ENCODE measurements at regions not wholly inside any gene's neighbourhood (a gene's known extent, or its start where the extent isn't known, plus 50 kb on each side); places are given as distances from the start of the nearest gene placed in this dataset.

- DNase-seq, result no peak
These were observed 997.6 kb downstream of the DIAPH3 start for GRCh38 chr13:59166174-59166573.

- no peak for DNase-seq
These were observed 991.7 kb downstream of the DIAPH3 start for GRCh38 chr13:59172076-59172475.

GRCh38 chr13:59176775-59177174 is 987.0 kb downstream of the DIAPH3 start:
- no peak for DNase-seq

GRCh38 chr13:59178344-59178743 is 985.4 kb downstream of the DIAPH3 start:
- DNase-seq, result no peak

- no peak for DNase-seq
These were observed 981.5 kb downstream of the DIAPH3 start for GRCh38 chr13:59182241-59182640.

GRCh38 chr13:59197397-59197796 is 966.3 kb downstream of the DIAPH3 start:
- DNase-seq, result no peak

GRCh38 chr13:59201841-59202240 is 961.9 kb downstream of the DIAPH3 start:
- DNase-seq, result no peak

GRCh38 chr13:59203855-59204254 is 959.9 kb downstream of the DIAPH3 start:
- DNase-seq, result no peak

GRCh38 chr13:59205501-59205900 is 958.2 kb downstream of the DIAPH3 start:
- no peak for DNase-seq

- DNase-seq, result no peak
These were observed 955.1 kb downstream of the DIAPH3 start for GRCh38 chr13:59208405-59209195.

- no peak for DNase-seq
These were observed 953.2 kb downstream of the DIAPH3 start for GRCh38 chr13:59210543-59210942.

- DNase-seq, result no peak
These were observed 952.1 kb downstream of the DIAPH3 start for GRCh38 chr13:59211606-59212005.

GRCh38 chr13:59229401-59229800 is 934.3 kb downstream of the DIAPH3 start:
- no peak for DNase-seq

GRCh38 chr13:59229861-59230260 is 933.9 kb downstream of the DIAPH3 start:
- DNase-seq, result no peak

GRCh38 chr13:59230484-59231264 is 933.1 kb downstream of the DIAPH3 start:
- no peak for DNase-seq

GRCh38 chr13:59236309-59236919 is 927.3 kb downstream of the DIAPH3 start:
- no peak for DNase-seq

- no peak for DNase-seq
These were observed 926.8 kb downstream of the DIAPH3 start for GRCh38 chr13:59236944-59237343.

- no peak for DNase-seq
These were observed 916.6 kb downstream of the DIAPH3 start for GRCh38 chr13:59247171-59247570.

- no peak for DNase-seq
These were observed 913.2 kb downstream of the DIAPH3 start for GRCh38 chr13:59250336-59251189.

- DNase-seq, result no peak
These were observed 904.3 kb downstream of the DIAPH3 start for GRCh38 chr13:59259165-59260000.

- no peak for DNase-seq
These were observed 901.7 kb downstream of the DIAPH3 start for GRCh38 chr13:59261928-59262488.

- no peak for DNase-seq
These were observed 900.2 kb downstream of the DIAPH3 start for GRCh38 chr13:59263531-59263930.

Measured in right forelimb (tissue), 1 donor.